WTC11 (cell line): ENCODE measurements at regions not wholly inside any gene's neighbourhood (a gene's known extent, or its start where the extent isn't known, plus 50 kb on each side); places are given as distances from the start of the nearest gene placed in this dataset.

Source experiments
- FOXP1 ChIP-seq: sonication (generic); formaldehyde crosslinking; IDR thresholded peaks from 2 replicates; pipeline ENCODE4 v1.8.0; 2022; ENCODE audit warnings: missing genetic modification reagents, mild to moderate bottlenecking, moderate library complexity, borderline replicate concordance
- ZNF671 ChIP-seq: fragments of 250-450 bp; sonication (Bioruptor Pico); IDR thresholded peaks from 2 replicates; pipeline ENCODE4 v1.8.0; 2021; ENCODE audit warnings: mild to moderate bottlenecking
- TF ChIP-seq, protein P1 (sequence below): fragments of 200-600 bp; IDR thresholded peaks from 2 replicates; pipeline ENCODE4 v1.8.0; 2022; ENCODE audit warnings: antibody characterized with exemption
- TF ChIP-seq, protein P2 (sequence below): sonication (generic); formaldehyde crosslinking; IDR thresholded peaks from 2 replicates; pipeline ENCODE4 v1.8.0; 2022; ENCODE audit warnings: missing genetic modification reagents
- TF ChIP-seq, protein P3 (sequence below): sonication (generic); formaldehyde crosslinking; IDR thresholded peaks from 2 replicates; pipeline ENCODE4 v1.8.1; 2022; ENCODE audit warnings: missing genetic modification reagents, borderline replicate concordance

DNA sequence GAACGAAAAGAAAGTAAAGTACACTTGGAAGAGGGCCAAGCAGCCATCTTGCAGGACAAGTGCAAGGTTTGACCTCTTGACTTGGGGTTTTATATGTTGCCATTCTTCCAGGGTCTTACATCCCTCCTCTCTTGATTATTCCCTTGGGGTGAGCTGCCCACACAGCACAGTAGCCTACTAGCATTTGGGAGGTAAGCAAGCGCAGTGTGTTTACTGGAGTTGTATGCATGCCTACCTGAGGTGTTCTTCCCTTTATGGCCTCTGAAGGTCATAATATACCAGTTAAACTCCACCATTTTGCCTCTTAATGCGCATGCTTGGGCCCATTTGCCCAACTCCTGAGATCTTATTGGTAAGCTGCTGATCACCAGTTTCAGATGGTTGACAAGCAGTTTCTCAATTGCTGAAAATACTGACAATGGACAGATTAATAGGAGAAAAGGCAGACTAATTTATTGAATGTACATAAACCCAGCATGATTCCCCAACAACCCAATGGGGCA is 173.8 kb upstream of the SLC30A5 start:
- TF ChIP-seq, protein P1, sequence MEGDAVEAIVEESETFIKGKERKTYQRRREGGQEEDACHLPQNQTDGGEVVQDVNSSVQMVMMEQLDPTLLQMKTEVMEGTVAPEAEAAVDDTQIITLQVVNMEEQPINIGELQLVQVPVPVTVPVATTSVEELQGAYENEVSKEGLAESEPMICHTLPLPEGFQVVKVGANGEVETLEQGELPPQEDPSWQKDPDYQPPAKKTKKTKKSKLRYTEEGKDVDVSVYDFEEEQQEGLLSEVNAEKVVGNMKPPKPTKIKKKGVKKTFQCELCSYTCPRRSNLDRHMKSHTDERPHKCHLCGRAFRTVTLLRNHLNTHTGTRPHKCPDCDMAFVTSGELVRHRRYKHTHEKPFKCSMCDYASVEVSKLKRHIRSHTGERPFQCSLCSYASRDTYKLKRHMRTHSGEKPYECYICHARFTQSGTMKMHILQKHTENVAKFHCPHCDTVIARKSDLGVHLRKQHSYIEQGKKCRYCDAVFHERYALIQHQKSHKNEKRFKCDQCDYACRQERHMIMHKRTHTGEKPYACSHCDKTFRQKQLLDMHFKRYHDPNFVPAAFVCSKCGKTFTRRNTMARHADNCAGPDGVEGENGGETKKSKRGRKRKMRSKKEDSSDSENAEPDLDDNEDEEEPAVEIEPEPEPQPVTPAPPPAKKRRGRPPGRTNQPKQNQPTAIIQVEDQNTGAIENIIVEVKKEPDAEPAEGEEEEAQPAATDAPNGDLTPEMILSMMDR = no peak
- TF ChIP-seq, protein P2, sequence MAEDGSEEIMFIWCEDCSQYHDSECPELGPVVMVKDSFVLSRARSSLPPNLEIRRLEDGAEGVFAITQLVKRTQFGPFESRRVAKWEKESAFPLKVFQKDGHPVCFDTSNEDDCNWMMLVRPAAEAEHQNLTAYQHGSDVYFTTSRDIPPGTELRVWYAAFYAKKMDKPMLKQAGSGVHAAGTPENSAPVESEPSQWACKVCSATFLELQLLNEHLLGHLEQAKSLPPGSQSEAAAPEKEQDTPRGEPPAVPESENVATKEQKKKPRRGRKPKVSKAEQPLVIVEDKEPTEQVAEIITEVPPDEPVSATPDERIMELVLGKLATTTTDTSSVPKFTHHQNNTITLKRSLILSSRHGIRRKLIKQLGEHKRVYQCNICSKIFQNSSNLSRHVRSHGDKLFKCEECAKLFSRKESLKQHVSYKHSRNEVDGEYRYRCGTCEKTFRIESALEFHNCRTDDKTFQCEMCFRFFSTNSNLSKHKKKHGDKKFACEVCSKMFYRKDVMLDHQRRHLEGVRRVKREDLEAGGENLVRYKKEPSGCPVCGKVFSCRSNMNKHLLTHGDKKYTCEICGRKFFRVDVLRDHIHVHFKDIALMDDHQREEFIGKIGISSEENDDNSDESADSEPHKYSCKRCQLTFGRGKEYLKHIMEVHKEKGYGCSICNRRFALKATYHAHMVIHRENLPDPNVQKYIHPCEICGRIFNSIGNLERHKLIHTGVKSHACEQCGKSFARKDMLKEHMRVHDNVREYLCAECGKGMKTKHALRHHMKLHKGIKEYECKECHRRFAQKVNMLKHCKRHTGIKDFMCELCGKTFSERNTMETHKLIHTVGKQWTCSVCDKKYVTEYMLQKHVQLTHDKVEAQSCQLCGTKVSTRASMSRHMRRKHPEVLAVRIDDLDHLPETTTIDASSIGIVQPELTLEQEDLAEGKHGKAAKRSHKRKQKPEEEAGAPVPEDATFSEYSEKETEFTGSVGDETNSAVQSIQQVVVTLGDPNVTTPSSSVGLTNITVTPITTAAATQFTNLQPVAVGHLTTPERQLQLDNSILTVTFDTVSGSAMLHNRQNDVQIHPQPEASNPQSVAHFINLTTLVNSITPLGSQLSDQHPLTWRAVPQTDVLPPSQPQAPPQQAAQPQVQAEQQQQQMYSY (CRISPR knock-in tag) = no peak
- TF ChIP-seq, protein P3, sequence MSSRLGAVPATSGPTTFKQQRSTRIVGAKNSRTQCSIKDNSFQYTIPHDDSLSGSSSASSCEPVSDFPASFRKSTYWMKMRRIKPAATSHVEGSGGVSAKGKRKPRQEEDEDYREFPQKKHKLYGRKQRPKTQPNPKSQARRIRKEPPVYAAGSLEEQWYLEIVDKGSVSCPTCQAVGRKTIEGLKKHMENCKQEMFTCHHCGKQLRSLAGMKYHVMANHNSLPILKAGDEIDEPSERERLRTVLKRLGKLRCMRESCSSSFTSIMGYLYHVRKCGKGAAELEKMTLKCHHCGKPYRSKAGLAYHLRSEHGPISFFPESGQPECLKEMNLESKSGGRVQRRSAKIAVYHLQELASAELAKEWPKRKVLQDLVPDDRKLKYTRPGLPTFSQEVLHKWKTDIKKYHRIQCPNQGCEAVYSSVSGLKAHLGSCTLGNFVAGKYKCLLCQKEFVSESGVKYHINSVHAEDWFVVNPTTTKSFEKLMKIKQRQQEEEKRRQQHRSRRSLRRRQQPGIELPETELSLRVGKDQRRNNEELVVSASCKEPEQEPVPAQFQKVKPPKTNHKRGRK (CRISPR knock-in tag) = no peak
- TF ChIP-seq ZNF671 (CRISPR knock-in tag) (no peak), FOXP1 (no peak)
